GM23338 (cell line): ENCODE measurements at regions not wholly inside any gene's neighbourhood (a gene's known extent, or its start where the extent isn't known, plus 50 kb on each side); places are given as distances from the start of the nearest gene placed in this dataset.

Experiments used
- ATAC-seq: fragments of 200-7000 bp; cut with Tn5 transposase; 3 replicates; pipeline ENCODE4 v1.9.1; 2020
- DNase-seq: peaks from one replicate; pipeline ENCODE4 v3.0.0-alpha.2; 2015; ENCODE audit warnings: low spot score
- H2AFZ ChIP-seq: fragments of 200-600 bp; sonication (generic); 2 replicates; pipeline ENCODE4 v1.8.0; 2016; ENCODE audit warnings: antibody characterized with exemption, mild to moderate bottlenecking, moderate library complexity
- H3F3A ChIP-seq: fragments of 200-600 bp; sonication (generic); replicated peaks from 2 replicates; pipeline ENCODE4 v1.8.0; 2017; ENCODE audit warnings: antibody characterized with exemption, mixed run types, low read depth
- H3K27ac ChIP-seq: fragments of 200-600 bp; sonication (generic); 2 replicates; pipeline ENCODE4 v1.6.1; 2016; ENCODE audit warnings: low read depth
- H3K27me3 ChIP-seq: fragments of 200-600 bp; sonication (generic); 2 replicates; pipeline ENCODE4 v1.8.0; 2016; ENCODE audit warnings: mild to moderate bottlenecking, mixed run types, moderate library complexity; ENCODE audit not compliant: insufficient read depth
- H3K36me3 ChIP-seq: fragments of 200-600 bp; sonication (generic); 2 replicates; pipeline ENCODE4 v1.8.0; 2016; ENCODE audit warnings: mild to moderate bottlenecking; ENCODE audit not compliant: insufficient read depth
- H3K4me1 ChIP-seq: fragments of 200-600 bp; sonication (generic); 2 replicates; pipeline ENCODE4 v1.8.0; 2016; ENCODE audit warnings: mild to moderate bottlenecking, moderate library complexity; ENCODE audit not compliant: insufficient read depth
- H3K4me2 ChIP-seq: fragments of 200-600 bp; sonication (generic); 2 replicates; pipeline ENCODE4 v1.7.1; 2017; ENCODE audit warnings: mixed run types
- H3K4me3 ChIP-seq: fragments of 200-600 bp; sonication (generic); 2 replicates; pipeline ENCODE4 v1.6.1; 2016; ENCODE audit warnings: mixed run types
- H3K79me2 ChIP-seq: fragments of 200-600 bp; sonication (generic); replicated peaks from 2 replicates; pipeline ENCODE4 v1.8.0; 2017; ENCODE audit warnings: mild to moderate bottlenecking; ENCODE audit not compliant: insufficient read depth
- H3K9me2 ChIP-seq: fragments of 200-600 bp; sonication (generic); 2 replicates; pipeline ENCODE4 v1.8.0; 2017; ENCODE audit not compliant: insufficient read depth
- H4K20me1 ChIP-seq: fragments of 200-600 bp; sonication (generic); replicated peaks from 2 replicates; pipeline ENCODE4 v1.8.0; 2017; ENCODE audit warnings: mild to moderate bottlenecking; ENCODE audit not compliant: insufficient read depth
- H3K27ac Mint-ChIP-seq: 2 replicates; pipeline ENCODE4 v1.8.0; 2020; ENCODE audit warnings: inconsistent platforms, mild to moderate bottlenecking, moderate library complexity, mixed read lengths
- H3K27me3 Mint-ChIP-seq: 3 replicates; pipeline ENCODE4 v1.8.0; 2022; ENCODE audit warnings: low read depth, mild to moderate bottlenecking, moderate library complexity, mixed read lengths, inconsistent platforms; ENCODE audit not compliant: insufficient read depth, poor library complexity
- H3K36me3 Mint-ChIP-seq: 3 replicates; pipeline ENCODE4 v1.8.0; 2021; ENCODE audit warnings: low read depth, mild to moderate bottlenecking, inconsistent platforms, moderate library complexity, mixed read lengths
- H3K4me1 Mint-ChIP-seq: 3 replicates; pipeline ENCODE4 v1.8.0; 2020; ENCODE audit warnings: mild to moderate bottlenecking, inconsistent platforms, mixed read lengths
- H3K4me3 Mint-ChIP-seq: 3 replicates; pipeline ENCODE4 v1.8.0; 2021; ENCODE audit warnings: moderate library complexity, mild to moderate bottlenecking, inconsistent platforms, mixed read lengths
- H3K9me3 Mint-ChIP-seq: 3 replicates; pipeline ENCODE4 v1.8.0; 2020; ENCODE audit warnings: moderate library complexity, mild to moderate bottlenecking, inconsistent platforms, mixed read lengths
- CREB1 ChIP-seq: fragments of 250-450 bp; sonication (Bioruptor Pico); IDR thresholded peaks from 2 replicates; pipeline ENCODE4 v1.5.0; 2020; ENCODE audit warnings: low read depth, mild to moderate bottlenecking, moderate library complexity
- CTCF ChIP-seq, 2 experiments: fragments of 200-600 bp in 1 of 2; sonication (generic) in 1 of 2; conservative IDR thresholded peaks; 2 replicates each; pipeline versions ENCODE4 v1.5.1 to v1.6.1; 2016 to 2017; ENCODE audit warnings: antibody characterized with exemption in 2 of 2, low read depth in 2 of 2, mild to moderate bottlenecking in 2 of 2, moderate library complexity in 1 of 2
- ETS1 ChIP-seq: IDR thresholded peaks from 2 replicates; pipeline ENCODE4 v1.6.1; 2016; ENCODE audit warnings: antibody characterized with exemption
- EZH2 ChIP-seq: fragments of 200-600 bp; sonication (generic); IDR thresholded peaks from one replicate; pipeline ENCODE4 v1.8.0; 2017; ENCODE audit warnings: antibody characterized with exemption, mild to moderate bottlenecking, low read depth; ENCODE audit not compliant: unreplicated experiment
- JUNB ChIP-seq: IDR thresholded peaks from one replicate; pipeline ENCODE4 v1.6.1; 2016; ENCODE audit warnings: antibody characterized with exemption; ENCODE audit not compliant: unreplicated experiment
- POLR2AphosphoS5 ChIP-seq: IDR thresholded peaks from 2 replicates; pipeline ENCODE4 v1.6.1; 2016; ENCODE audit warnings: antibody characterized with exemption, low read depth
- REST ChIP-seq: IDR thresholded peaks from one replicate; pipeline ENCODE4 v1.6.1; 2018; ENCODE audit warnings: antibody characterized with exemption; ENCODE audit not compliant: unreplicated experiment
- ZNF331 ChIP-seq: fragments of 250-450 bp; sonication (Bioruptor Pico); IDR thresholded peaks from 2 replicates; pipeline ENCODE4 v1.5.0; 2020; ENCODE audit warnings: low read depth, mild to moderate bottlenecking, moderate library complexity
- ZNF462 ChIP-seq: fragments of 250-450 bp; sonication (Bioruptor Pico); IDR thresholded peaks from 2 replicates; pipeline ENCODE4 v1.5.0; 2020; ENCODE audit warnings: mild to moderate bottlenecking, moderate library complexity

- no peaks in the 10 kb centered on the region for H3K27me3 Mint-ChIP-seq
- Histone ChIP-seq H3K4me3 (no peak overlapping the region), H3K79me2 (no peaks in the 10 kb centered on the region), H2AFZ (no peak overlapping the region), H3K4me1 (no peaks in the 10 kb centered on the region), H3K4me2 (no peak overlapping the region), H3K27ac (no peak overlapping the region), H3K9me2 (no peaks in the 10 kb centered on the region), H3K27me3 (no peaks in the 10 kb centered on the region), H3K36me3 (no peaks in the 10 kb centered on the region), H3F3A (no peaks in the 10 kb centered on the region), H4K20me1 (no peaks in the 10 kb centered on the region)
- no peak overlapping the region for H3K27ac Mint-ChIP-seq
- DNase-seq (no peak), ATAC-seq (no peak)
- no peaks in the 10 kb centered on the region for H3K9me3 Mint-ChIP-seq
- peaks cover 12% of the 10 kb centered on the region; the same call in 2 of the 3 replicates for H3K4me1 Mint-ChIP-seq
- H3K4me3 Mint-ChIP-seq = no peak overlapping the region
- TF ChIP-seq JUNB (no peak), EZH2 (no peak), POLR2AphosphoS5 (no peak)
- H3K36me3 Mint-ChIP-seq = no peaks in the 10 kb centered on the region
Observed at GRCh38 chr5:167592114-167592513, 699.3 kb upstream of the WWC1 start.

GRCh38 chr5:167593329-167594060 is 698.0 kb upstream of the WWC1 start:
- H3K4me1 ChIP-seq = no peaks in the 10 kb centered on the region
- H3K27ac Mint-ChIP-seq = no peak overlapping the region
- no peak overlapping the region for H3K4me3 ChIP-seq
- H3K27me3 Mint-ChIP-seq = no peaks in the 10 kb centered on the region
- no peaks in the 10 kb centered on the region for H3K79me2 ChIP-seq
- no peaks in the 10 kb centered on the region for H3K36me3 Mint-ChIP-seq
- H3K9me2 ChIP-seq = no peaks in the 10 kb centered on the region
- no peak overlapping the region for H3K4me2 ChIP-seq
- H3K4me1 Mint-ChIP-seq = peaks cover 3% of the 10 kb centered on the region; the same call in 1 of the 3 replicates
- H3K27me3 ChIP-seq = no peaks in the 10 kb centered on the region
- no peak for DNase-seq
- H3K27ac ChIP-seq = no peak overlapping the region
- H4K20me1 ChIP-seq = no peaks in the 10 kb centered on the region
- H3K4me3 Mint-ChIP-seq = no peak overlapping the region
- ATAC-seq = no peak
- H3F3A ChIP-seq = no peaks in the 10 kb centered on the region
- no peaks in the 10 kb centered on the region for H3K9me3 Mint-ChIP-seq
- no peak overlapping the region for H2AFZ ChIP-seq
- H3K36me3 ChIP-seq = no peaks in the 10 kb centered on the region
- TF ChIP-seq CTCF (conservative IDR thresholded peaks at IDR 0.05; ENCODE audit: low read depth in 2 of 2) (no peak), ETS1 (no peak), ZNF331 (CRISPR knock-in tag) (no peak), REST (no peak), ZNF462 (no peak), CREB1 (no peak)
